Pons (tissue), 1 donor: ENCODE measurements at regions not wholly inside any gene's neighbourhood (a gene's known extent, or its start where the extent isn't known, plus 50 kb on each side); places are given as distances from the start of the nearest gene placed in this dataset.
"Not testable (repeated sequence)": the region's sequence is repeated elsewhere in the genome, so short reads cannot be mapped to it uniquely, and the experiment has no call there.

Experiments
- DNase-seq: peaks from one replicate; pipeline ENCODE4 v3.0.0-alpha.2; 2016; ENCODE audit warnings: low spot score

GRCh38 chr22:49392841-49393510 lies 434.7 kb downstream of the BRD1 start:
- no peak for DNase-seq

GRCh38 chr22:49392247-49392646 lies 435.4 kb downstream of the BRD1 start:
- DNase-seq, result no peak

- no peak for DNase-seq
Observed at GRCh38 chr22:49391436-49391835, 436.2 kb downstream of the BRD1 start.

- DNase-seq, result no peak
Observed at GRCh38 chr22:49390954-49391353, 436.7 kb downstream of the BRD1 start.

GRCh38 chr22:49383909-49384308 lies 443.8 kb downstream of the BRD1 start:
- not testable (repeated sequence) for DNase-seq

GRCh38 chr22:49382451-49382735 lies 445.3 kb downstream of the BRD1 start:
- no peak for DNase-seq

GRCh38 chr22:49381595-49382450 lies 445.9 kb downstream of the BRD1 start:
- no peak for DNase-seq

GRCh38 chr22:49380828-49381114 lies 446.9 kb downstream of the BRD1 start:
- DNase-seq, result no peak

GRCh38 chr22:49380095-49380827 lies 447.4 kb downstream of the BRD1 start:
- no peak for DNase-seq

GRCh38 chr22:49377306-49377705 lies 450.4 kb downstream of the BRD1 start:
- DNase-seq, result no peak

GRCh38 chr22:49373801-49374226 lies 453.9 kb downstream of the BRD1 start:
- no peak for DNase-seq

GRCh38 chr22:49373289-49373666 lies 454.4 kb downstream of the BRD1 start:
- no peak for DNase-seq

GRCh38 chr22:49372530-49373288 lies 455.0 kb downstream of the BRD1 start:
- DNase-seq, result peak; percentile 17

GRCh38 chr22:49372111-49372529 lies 455.6 kb downstream of the BRD1 start:
- DNase-seq, result no peak

- no peak for DNase-seq
Observed at GRCh38 chr22:49371325-49372110, 456.2 kb downstream of the BRD1 start.

GRCh38 chr22:49370627-49371301 lies 456.9 kb downstream of the BRD1 start:
- no peak for DNase-seq

- DNase-seq, result no peak
Observed at GRCh38 chr22:49369726-49370626, 457.7 kb downstream of the BRD1 start.

GRCh38 chr22:49368976-49369725 lies 458.5 kb downstream of the BRD1 start:
- no peak for DNase-seq
